HEK293T (cell line): ENCODE measurements at regions not wholly inside any gene's neighbourhood (a gene's known extent, or its start where the extent isn't known, plus 50 kb on each side); places are given as distances from the start of the nearest gene placed in this dataset.
"Not testable (repeated sequence)": the region's sequence is repeated elsewhere in the genome, so short reads cannot be mapped to it uniquely, and the experiment has no call there.

Experiments
- CTCF ChIA-PET: fragments of 350-600 bp; formaldehyde crosslinking; extraction: SDS; loops from one replicate; lab custom pipeline; 2021; ENCODE audit warnings: antibody characterized with exemption, inconsistent platforms; lab: Yijun Ruan, JAX
- POLR2A ChIA-PET: fragments of 350-600 bp; formaldehyde crosslinking; extraction: SDS; loops from one replicate; lab custom pipeline; 2020; ENCODE audit warnings: antibody characterized with exemption, inconsistent platforms; lab: Yijun Ruan, JAX
- DNase-seq: peaks from one replicate; pipeline ENCODE4 v3.0.0; 2012; ENCODE audit warnings: mixed read lengths; ENCODE audit errors: extremely low spot score
- ARNT ChIP-seq: fragments of 450-650 bp; IDR thresholded peaks from 2 replicates; pipeline ENCODE4 v1.6.1; 2017; ENCODE audit warnings: mild to moderate bottlenecking
- BHLHE40 ChIP-seq: fragments of 450-650 bp; IDR thresholded peaks from 2 replicates; pipeline ENCODE4 v1.6.1; 2016; ENCODE audit warnings: mild to moderate bottlenecking, moderate library complexity, borderline replicate concordance
- CTBP1 ChIP-seq: fragments of 450-650 bp; IDR thresholded peaks from 2 replicates; pipeline ENCODE4 v1.6.1; 2016; ENCODE audit warnings: borderline replicate concordance
- ELF4 ChIP-seq: fragments of 450-650 bp; IDR thresholded peaks from 2 replicates; pipeline ENCODE4 v1.6.1; 2017; ENCODE audit warnings: antibody characterized with exemption
- FOXA1 ChIP-seq: fragments of 450-650 bp; IDR thresholded peaks from 2 replicates; pipeline ENCODE4 v1.6.1; 2016; ENCODE audit warnings: mild to moderate bottlenecking
- FOXK2 ChIP-seq: fragments of 450-650 bp; IDR thresholded peaks from 2 replicates; pipeline ENCODE4 v1.6.1; 2016; ENCODE audit warnings: mild to moderate bottlenecking
- FOXM1 ChIP-seq: fragments of 450-650 bp; IDR thresholded peaks from 2 replicates; pipeline ENCODE4 v1.6.1; 2017; ENCODE audit warnings: mild to moderate bottlenecking, borderline replicate concordance
- HDGF ChIP-seq: fragments of 450-650 bp; IDR thresholded peaks from 2 replicates; pipeline ENCODE4 v1.6.1; 2017; ENCODE audit warnings: antibody characterized with exemption, borderline replicate concordance
- L3MBTL2 ChIP-seq: fragments of 450-650 bp; conservative IDR thresholded peaks from 2 replicates; pipeline ENCODE4 v1.6.1; 2016; ENCODE audit warnings: mild to moderate bottlenecking
- LEF1 ChIP-seq: fragments of 450-650 bp; IDR thresholded peaks from 2 replicates; pipeline ENCODE4 v1.6.1; 2017; ENCODE audit warnings: mild to moderate bottlenecking, borderline replicate concordance
- NFRKB ChIP-seq: fragments of 450-650 bp; IDR thresholded peaks from 2 replicates; pipeline ENCODE4 v1.6.1; 2016; ENCODE audit warnings: mild to moderate bottlenecking, moderate library complexity
- PKNOX1 ChIP-seq: fragments of 450-650 bp; IDR thresholded peaks from 2 replicates; pipeline ENCODE4 v1.6.1; 2016
- SP1 ChIP-seq: fragments of 450-650 bp; IDR thresholded peaks from 2 replicates; pipeline ENCODE4 v1.6.1; 2017
- SUZ12 ChIP-seq: fragments of 450-650 bp; IDR thresholded peaks from 2 replicates; pipeline ENCODE4 v1.6.1; 2016; ENCODE audit warnings: mild to moderate bottlenecking
- TARDBP ChIP-seq: fragments of 450-650 bp; IDR thresholded peaks from 2 replicates; pipeline ENCODE4 v1.6.1; 2016
- ZNF384 ChIP-seq: fragments of 450-650 bp; IDR thresholded peaks from 2 replicates; pipeline ENCODE4 v1.6.1; 2016

DNA sequence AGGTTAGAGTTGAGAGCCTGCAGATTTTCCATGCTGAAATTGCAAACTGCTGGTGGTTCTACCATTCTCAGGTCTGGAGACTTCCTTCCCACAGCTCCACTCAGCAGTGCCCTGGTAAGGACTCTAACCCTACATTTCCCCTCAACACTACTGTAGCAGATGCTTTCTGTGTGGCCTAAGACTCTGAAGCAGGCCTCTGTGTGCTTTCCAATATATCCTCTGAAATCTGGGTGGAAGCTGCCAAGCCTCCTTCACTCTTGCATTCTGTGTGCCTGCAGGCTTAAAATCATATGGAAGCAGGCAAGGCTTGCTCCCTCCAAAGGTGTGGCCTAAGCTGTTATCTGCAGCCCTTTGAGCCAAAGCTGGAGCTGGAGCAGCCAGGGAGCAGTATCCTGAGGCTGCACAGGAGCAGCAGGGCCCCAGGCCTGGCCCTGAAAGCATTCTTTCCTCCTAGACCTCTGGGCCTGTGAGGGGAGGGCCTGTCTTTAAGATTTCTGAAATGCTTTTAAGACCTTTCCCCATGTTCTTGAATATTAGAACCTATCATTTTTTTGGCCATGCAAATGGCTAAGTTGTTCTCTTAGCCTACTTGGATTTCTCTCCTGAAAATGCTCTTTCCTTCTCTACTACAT lies 134.1 kb upstream of the TSHZ3 start:
- ChIA-PET POLR2A (no interaction called here), CTCF (no interaction called here)
- TF ChIP-seq CTBP1 (no peak), L3MBTL2 (no peak), TARDBP (no peak), ELF4 (no peak), ARNT (no peak), BHLHE40 (no peak)
- DNase-seq: no peak

- CTCF ChIA-PET: interaction anchor here (0.6 kb wide), 1 partner anchor 259 kb away, joined by 3 read pairs; no protein-coding TSS in a partner anchor
These were observed 135.7 kb upstream of the TSHZ3 start for GRCh38 chr19:31484858-31485410.

DNA sequence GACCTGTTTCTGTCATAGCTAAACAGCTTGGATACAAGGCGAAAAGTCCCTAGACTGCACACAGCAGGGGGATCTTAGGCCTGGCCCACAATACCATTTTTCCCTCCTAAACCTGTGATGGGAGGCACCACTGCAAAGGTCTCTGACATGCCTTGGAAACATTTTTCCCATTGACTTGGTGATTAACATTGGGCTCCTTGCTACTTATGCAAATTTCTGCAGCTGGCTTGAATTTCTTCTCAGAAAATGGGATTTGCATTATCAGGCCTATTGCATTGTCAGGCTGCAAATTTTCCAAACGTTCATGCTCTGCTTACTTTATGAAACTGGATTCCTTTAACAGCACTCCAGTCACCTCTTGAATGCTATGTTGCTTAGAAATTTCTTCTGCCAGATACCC lies 136.2 kb upstream of the TSHZ3 start:
- CTCF ChIA-PET: no interaction called here
- POLR2A ChIA-PET: no interaction called here
- no peak for DNase-seq
- no peak for TF ChIP-seq FOXK2
- TF ChIP-seq ELF4: no peak
- TF ChIP-seq ARNT: no peak
- TF ChIP-seq CTBP1: no peak
- no peak for TF ChIP-seq NFRKB
- no peak for TF ChIP-seq SP1
- no peak for TF ChIP-seq LEF1
- TF ChIP-seq BHLHE40: no peak
- no peak for TF ChIP-seq FOXA1
- no peak for TF ChIP-seq SUZ12
- TF ChIP-seq PKNOX1: no peak
- TF ChIP-seq L3MBTL2: no peak

More at GRCh38 chr19:31484858-31485410, 135.7 kb upstream of the TSHZ3 start:
- POLR2A ChIA-PET, DNase-seq: not testable (repeated sequence)

DNA sequence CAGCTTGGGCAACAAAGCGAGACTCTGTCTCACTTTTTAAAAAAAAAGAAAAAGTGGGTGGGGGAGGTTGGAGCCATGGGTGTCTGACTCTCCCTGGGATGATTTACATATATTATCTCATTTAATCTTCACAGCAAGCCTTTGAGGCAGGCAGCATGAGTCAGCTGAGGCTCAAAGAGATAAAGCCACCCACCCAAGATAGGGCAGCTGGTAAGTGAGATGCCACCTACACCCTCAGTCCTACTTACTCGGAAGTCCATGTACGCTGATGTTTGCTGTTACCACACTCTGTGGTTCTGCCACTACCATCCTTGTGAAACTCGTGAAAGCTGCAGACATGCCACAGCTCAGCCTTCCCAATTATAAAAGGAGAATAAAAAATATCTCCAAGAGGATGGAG lies 142.0 kb upstream of the TSHZ3 start:
- CTCF ChIA-PET: no interaction called here
- TF ChIP-seq SP1 (no peak), PKNOX1 (no peak), HDGF (no peak), SUZ12 (no peak), FOXM1 (no peak), ARNT (no peak), CTBP1 (no peak), FOXA1 (no peak), L3MBTL2 (no peak), ELF4 (no peak), BHLHE40 (no peak), ZNF384 (no peak), FOXK2 (no peak), LEF1 (no peak), TARDBP (no peak), NFRKB (no peak)
- DNase-seq: no peak
- POLR2A ChIA-PET: no interaction called here

GRCh38 chr19:31492050-31492449 lies 142.8 kb upstream of the TSHZ3 start:
- TF ChIP-seq PKNOX1: no peak
- no peak for TF ChIP-seq LEF1
- TF ChIP-seq ELF4: no peak
- no peak for TF ChIP-seq SP1
- no peak for TF ChIP-seq FOXM1
- TF ChIP-seq FOXK2: no peak
- TF ChIP-seq FOXA1: no peak
- no peak for TF ChIP-seq CTBP1
- no peak for TF ChIP-seq BHLHE40
- TF ChIP-seq ARNT: no peak
- no peak for TF ChIP-seq NFRKB
- no peak for TF ChIP-seq ZNF384
- TF ChIP-seq TARDBP: no peak
- no peak for TF ChIP-seq HDGF
- no peak for TF ChIP-seq L3MBTL2
- no peak for TF ChIP-seq SUZ12
- ChIA-PET POLR2A (no interaction called here), CTCF (no interaction called here)
- no peak for DNase-seq

DNA sequence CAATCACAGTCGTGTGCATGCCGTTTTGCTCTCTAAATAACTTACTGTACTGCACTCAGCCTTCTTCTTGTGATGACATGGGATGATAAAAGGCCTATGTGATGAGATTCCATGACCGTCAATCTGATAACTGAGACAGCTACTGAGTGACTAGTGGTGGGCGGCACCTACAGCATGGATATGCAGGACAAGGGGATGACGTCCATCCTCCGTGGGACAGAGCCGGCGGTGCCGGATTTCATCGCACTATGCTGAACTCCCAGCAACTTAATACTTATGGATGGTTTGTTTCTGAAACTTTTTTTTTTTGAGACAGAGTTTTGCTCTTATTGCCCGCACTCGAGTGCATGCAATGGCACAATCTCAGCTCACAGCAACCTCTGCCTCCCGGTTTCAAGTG lies 146.8 kb upstream of the TSHZ3 start:
- ChIA-PET POLR2A (no interaction called here), CTCF (no interaction called here)
- TF ChIP-seq ARNT: no peak
- no peak for TF ChIP-seq ELF4
- no peak for TF ChIP-seq FOXM1
- TF ChIP-seq HDGF: no peak
- TF ChIP-seq TARDBP: no peak
- no peak for TF ChIP-seq NFRKB
- no peak for TF ChIP-seq ZNF384
- TF ChIP-seq SUZ12: no peak
- no peak for TF ChIP-seq FOXK2
- TF ChIP-seq SP1: no peak
- TF ChIP-seq BHLHE40: no peak
- no peak for TF ChIP-seq CTBP1
- TF ChIP-seq L3MBTL2: no peak
- no peak for TF ChIP-seq LEF1
- no peak for TF ChIP-seq PKNOX1
- TF ChIP-seq FOXA1: no peak
- DNase-seq: no peak
